A673 (cell line): ENCODE measurements at regions not wholly inside any gene's neighbourhood (a gene's known extent, or its start where the extent isn't known, plus 50 kb on each side); places are given as distances from the start of the nearest gene placed in this dataset.

Source experiments
- BruUV-seq: library from RNA; stranded (reverse); fragments of 400-500 nt; replicated peaks from 2 replicates; lab custom pipeline; 2021; lab: Mats Ljungman, UMichigan
- CTCF ChIA-PET: fragments of 300-600 bp; sonication (Branson Sonifier 250); formaldehyde crosslinking; loops from one replicate; lab custom pipeline; 2022; ENCODE audit warnings: antibody characterized with exemption; lab: Charles Lee
- POLR2A ChIA-PET: fragments of 300-600 bp; sonication (Branson Sonifier 250); formaldehyde crosslinking; loops from one replicate; lab custom pipeline; 2022; ENCODE audit warnings: antibody characterized with exemption; ENCODE audit not compliant: low non-redundant PET; lab: Charles Lee
- DNase-seq: peaks from one replicate; pipeline ENCODE4 v3.0.0-alpha.2; 2015; ENCODE audit warnings: low spot score
- H3K27ac ChIP-seq: fragments of 200-600 bp; sonication (generic); 2 replicates; pipeline ENCODE4 v1.5.1; 2016; ENCODE audit warnings: mixed run types, low read depth, mild to moderate bottlenecking, mixed read lengths, antibody characterized with exemption, low read length; ENCODE audit not compliant: poor library complexity, severe bottlenecking
- H3K27me3 ChIP-seq: fragments of 200-600 bp; sonication (generic); replicated peaks from 2 replicates; pipeline ENCODE4 v1.6.1; 2017; ENCODE audit warnings: mixed run types, low read depth, mild to moderate bottlenecking, mixed read lengths, antibody characterized with exemption, low read length; ENCODE audit not compliant: insufficient read depth, poor library complexity
- H3K36me3 ChIP-seq: fragments of 200-600 bp; sonication (generic); 2 replicates; pipeline ENCODE4 v1.6.1; 2016; ENCODE audit warnings: mixed run types, mild to moderate bottlenecking, mixed read lengths, antibody characterized with exemption, low read length; ENCODE audit not compliant: insufficient read depth, poor library complexity, severe bottlenecking
- H3K4me1 ChIP-seq: fragments of 200-600 bp; sonication (generic); 2 replicates; pipeline ENCODE4 v1.6.1; 2017; ENCODE audit warnings: mixed run types, mild to moderate bottlenecking, mixed read lengths, antibody characterized with exemption, low read length; ENCODE audit not compliant: insufficient read depth, poor library complexity, severe bottlenecking
- H3K4me3 ChIP-seq: fragments of 200-600 bp; sonication (generic); 2 replicates; pipeline ENCODE4 v1.5.1; 2016; ENCODE audit warnings: low read depth, mixed run types, mild to moderate bottlenecking, mixed read lengths, low read length; ENCODE audit not compliant: poor library complexity, severe bottlenecking
- H3K9me3 ChIP-seq: fragments of 200-600 bp; sonication (generic); 2 replicates; pipeline ENCODE4 v1.6.1; 2016; ENCODE audit warnings: mixed run types, low read depth, mild to moderate bottlenecking, mixed read lengths, antibody characterized with exemption, low read length; ENCODE audit not compliant: poor library complexity, severe bottlenecking
- EZH2 ChIP-seq: fragments of 200-600 bp; sonication (generic); IDR thresholded peaks from 2 replicates; pipeline ENCODE4 v1.6.1; 2017; ENCODE audit warnings: borderline replicate concordance, low read depth, mild to moderate bottlenecking, mixed read lengths, antibody characterized with exemption, low read length; ENCODE audit not compliant: poor library complexity, severe bottlenecking
- intact Hi-C: fragments of 100-400 bp; cut with micrococcal nuclease; formaldehyde crosslinking; loops from one replicate; pipeline ENCODE4 v1.10.0; 2022; ENCODE audit not compliant: unreplicated experiment
- TF ChIP-seq, protein P1 (sequence below): fragments of 300-800, 200-600 bp; sonication (generic); conservative IDR thresholded peaks from 2 replicates; pipeline ENCODE4 v1.5.1; 2017; ENCODE audit warnings: low read depth, mild to moderate bottlenecking, antibody characterized with exemption, low read length, moderate library complexity, mixed read lengths

DNA sequence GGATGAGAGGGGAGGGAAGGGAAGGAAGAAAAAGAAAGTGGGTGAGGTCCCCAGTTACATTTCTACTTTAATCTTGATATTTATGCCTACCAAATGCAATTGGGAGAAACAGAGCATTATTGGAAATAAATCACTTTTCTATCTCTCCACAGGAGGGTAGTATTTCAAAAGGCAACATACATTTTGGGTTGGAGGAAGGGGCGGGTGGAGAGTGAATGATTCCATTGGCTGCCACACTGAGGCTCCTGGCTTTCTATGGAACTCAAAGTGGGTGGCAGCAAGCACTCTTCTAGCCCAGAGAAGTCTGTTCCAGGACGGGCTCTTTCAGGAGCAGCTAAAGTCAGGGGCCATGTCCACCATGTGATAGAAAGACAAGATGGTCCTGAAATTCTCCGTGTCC is 441.3 kb downstream of the DAD1 start:
- CTCF ChIA-PET: interaction anchor here (0.6 kb wide), 1 partner anchor 621 kb away, joined by 3 read pairs; no protein-coding TSS in a partner anchor
- H3K9me3 ChIP-seq: no peaks in the 10 kb centered on the region
- POLR2A ChIA-PET: no interaction called here
- intact Hi-C loops: no loop called here
- no peaks in the 10 kb centered on the region for H3K36me3 ChIP-seq
- no peak overlapping the region for H3K27ac ChIP-seq
- no peaks in the 10 kb centered on the region for H3K27me3 ChIP-seq
- peak; percentile 50 for DNase-seq
- BruUV-seq: no TSS peak
- H3K4me3 ChIP-seq: no peak overlapping the region
- peaks cover 7% of the 10 kb centered on the region for H3K4me1 ChIP-seq
- TF ChIP-seq EZH2: no peak
- TF ChIP-seq, protein P1, sequence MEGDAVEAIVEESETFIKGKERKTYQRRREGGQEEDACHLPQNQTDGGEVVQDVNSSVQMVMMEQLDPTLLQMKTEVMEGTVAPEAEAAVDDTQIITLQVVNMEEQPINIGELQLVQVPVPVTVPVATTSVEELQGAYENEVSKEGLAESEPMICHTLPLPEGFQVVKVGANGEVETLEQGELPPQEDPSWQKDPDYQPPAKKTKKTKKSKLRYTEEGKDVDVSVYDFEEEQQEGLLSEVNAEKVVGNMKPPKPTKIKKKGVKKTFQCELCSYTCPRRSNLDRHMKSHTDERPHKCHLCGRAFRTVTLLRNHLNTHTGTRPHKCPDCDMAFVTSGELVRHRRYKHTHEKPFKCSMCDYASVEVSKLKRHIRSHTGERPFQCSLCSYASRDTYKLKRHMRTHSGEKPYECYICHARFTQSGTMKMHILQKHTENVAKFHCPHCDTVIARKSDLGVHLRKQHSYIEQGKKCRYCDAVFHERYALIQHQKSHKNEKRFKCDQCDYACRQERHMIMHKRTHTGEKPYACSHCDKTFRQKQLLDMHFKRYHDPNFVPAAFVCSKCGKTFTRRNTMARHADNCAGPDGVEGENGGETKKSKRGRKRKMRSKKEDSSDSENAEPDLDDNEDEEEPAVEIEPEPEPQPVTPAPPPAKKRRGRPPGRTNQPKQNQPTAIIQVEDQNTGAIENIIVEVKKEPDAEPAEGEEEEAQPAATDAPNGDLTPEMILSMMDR: peak; percentile 36; the same call in 1 of the 2 replicates

DNA sequence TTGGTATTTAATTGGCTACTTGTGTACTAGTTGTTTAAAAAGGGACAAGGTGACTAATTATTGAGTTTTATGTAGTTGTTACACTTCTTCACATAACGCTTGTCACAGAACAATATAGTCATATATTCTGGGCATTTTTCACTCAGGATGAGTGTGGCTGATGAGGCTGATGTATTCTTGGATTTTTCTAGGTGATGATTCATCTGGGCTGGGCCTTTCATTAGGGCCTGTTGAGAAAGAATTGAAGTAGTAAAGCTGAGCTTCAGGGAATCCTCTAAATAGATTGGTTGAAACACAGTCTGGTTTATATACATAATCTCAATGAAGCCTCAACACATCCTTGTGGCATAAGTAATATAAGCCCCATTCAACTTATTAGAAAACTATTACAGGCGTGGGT is 445.7 kb downstream of the DAD1 start:
- H3K27me3 ChIP-seq: no peaks in the 10 kb centered on the region
- BruUV-seq: no TSS peak
- intact Hi-C loops: no loop called here
- H3K4me1 ChIP-seq: peaks cover 7% of the 10 kb centered on the region
- no peak overlapping the region for H3K27ac ChIP-seq
- no peak for DNase-seq
- H3K9me3 ChIP-seq: no peaks in the 10 kb centered on the region
- POLR2A ChIA-PET: no interaction called here
- no peak overlapping the region for H3K4me3 ChIP-seq
- TF ChIP-seq EZH2: no peak
- H3K36me3 ChIP-seq: no peaks in the 10 kb centered on the region
- CTCF ChIA-PET: no interaction called here

DNA sequence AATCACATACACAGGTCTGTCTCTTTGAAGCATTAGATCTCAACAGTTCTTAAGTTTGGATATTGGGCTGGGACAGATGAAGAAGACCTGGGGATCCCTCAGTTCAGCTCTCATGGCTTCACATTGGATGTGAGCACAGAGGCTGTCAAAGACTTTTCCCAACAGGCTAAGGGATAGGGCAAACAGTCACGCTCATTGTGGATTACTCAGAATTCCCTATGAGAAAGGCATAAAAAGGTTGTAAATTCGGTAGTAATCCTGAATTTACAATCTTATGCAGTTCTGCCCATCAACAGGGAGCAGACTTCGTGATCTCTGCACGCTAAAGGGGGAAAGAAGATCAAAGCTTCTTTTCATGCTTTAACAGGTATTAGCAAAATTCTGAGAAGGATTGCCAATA is 448.4 kb downstream of the DAD1 start:
- ChIA-PET CTCF (no interaction called here), POLR2A (no interaction called here)
- intact Hi-C loops: no loop called here
- H3K27me3 ChIP-seq: no peaks in the 10 kb centered on the region
- BruUV-seq: no TSS peak
- TF ChIP-seq, protein P1: no peak
- TF ChIP-seq EZH2: no peak
- no peaks in the 10 kb centered on the region for H3K4me1 ChIP-seq
- H3K36me3 ChIP-seq: no peaks in the 10 kb centered on the region
- no peak overlapping the region for H3K27ac ChIP-seq
- DNase-seq: no peak
- H3K4me3 ChIP-seq: no peak overlapping the region
- H3K9me3 ChIP-seq: no peaks in the 10 kb centered on the region

DNA sequence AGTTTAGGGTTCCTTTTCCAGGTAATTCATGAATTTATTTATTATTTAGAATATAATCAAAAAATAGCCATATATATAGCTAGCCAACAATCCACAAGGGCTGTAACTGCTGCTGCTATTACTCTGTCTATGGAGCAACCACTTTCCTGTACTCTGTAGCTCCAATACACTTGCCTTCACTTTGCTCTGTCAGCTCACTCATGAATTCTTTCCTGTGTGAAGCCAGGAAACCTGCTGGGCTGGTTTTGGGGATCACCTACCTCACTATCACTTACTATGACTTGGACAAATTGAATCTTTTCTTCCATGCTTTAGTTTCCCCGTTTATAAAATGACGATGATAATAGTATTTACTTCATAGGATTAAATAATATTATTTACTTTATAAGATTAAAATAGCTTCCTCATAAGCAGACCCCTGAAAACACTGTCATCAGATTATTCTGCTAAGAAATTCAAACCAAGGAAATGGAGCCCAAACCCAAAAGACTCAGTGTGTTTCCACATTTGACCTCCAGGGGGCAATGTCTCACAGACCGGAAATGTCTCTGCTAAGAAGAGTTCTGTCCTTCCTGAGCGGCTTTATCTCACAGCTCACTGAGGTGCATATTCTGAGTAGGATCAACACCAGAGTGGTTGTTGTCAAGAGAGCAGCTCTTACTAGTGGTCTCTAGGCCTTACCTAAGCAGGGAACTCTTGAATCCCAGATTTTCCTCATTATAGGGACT is 457.1 kb downstream of the DAD1 start:
- intact Hi-C loops: no loop called here
- CTCF ChIA-PET: interaction anchor here (0.6 kb wide), 1 partner anchor 10 kb away, joined by 4 read pairs; no protein-coding TSS in a partner anchor

More for the DNA sequence above, 457.1 kb downstream of the DAD1 start:
- DNase-seq: peak; percentile 55
- no peaks in the 10 kb centered on the region for H3K27me3 ChIP-seq
- no peaks in the 10 kb centered on the region for H3K36me3 ChIP-seq
- BruUV-seq: no TSS peak
- no peak overlapping the region for H3K27ac ChIP-seq
- TF ChIP-seq, protein P1: peak; percentile 78
- no peak for TF ChIP-seq EZH2
- POLR2A ChIA-PET: interaction anchor here (0.5 kb wide), 1 partner anchor 63 kb away, joined by 3 read pairs; no protein-coding TSS in a partner anchor
- no peaks in the 10 kb centered on the region for H3K4me1 ChIP-seq
- H3K4me3 ChIP-seq: no peak overlapping the region
- H3K9me3 ChIP-seq: no peaks in the 10 kb centered on the region
